ENCODE measurements at regions not wholly inside any gene's neighbourhood (a gene's known extent, or its start where the extent isn't known, plus 50 kb on each side); places are given as distances from the start of the nearest gene placed in this dataset.

DNA sequence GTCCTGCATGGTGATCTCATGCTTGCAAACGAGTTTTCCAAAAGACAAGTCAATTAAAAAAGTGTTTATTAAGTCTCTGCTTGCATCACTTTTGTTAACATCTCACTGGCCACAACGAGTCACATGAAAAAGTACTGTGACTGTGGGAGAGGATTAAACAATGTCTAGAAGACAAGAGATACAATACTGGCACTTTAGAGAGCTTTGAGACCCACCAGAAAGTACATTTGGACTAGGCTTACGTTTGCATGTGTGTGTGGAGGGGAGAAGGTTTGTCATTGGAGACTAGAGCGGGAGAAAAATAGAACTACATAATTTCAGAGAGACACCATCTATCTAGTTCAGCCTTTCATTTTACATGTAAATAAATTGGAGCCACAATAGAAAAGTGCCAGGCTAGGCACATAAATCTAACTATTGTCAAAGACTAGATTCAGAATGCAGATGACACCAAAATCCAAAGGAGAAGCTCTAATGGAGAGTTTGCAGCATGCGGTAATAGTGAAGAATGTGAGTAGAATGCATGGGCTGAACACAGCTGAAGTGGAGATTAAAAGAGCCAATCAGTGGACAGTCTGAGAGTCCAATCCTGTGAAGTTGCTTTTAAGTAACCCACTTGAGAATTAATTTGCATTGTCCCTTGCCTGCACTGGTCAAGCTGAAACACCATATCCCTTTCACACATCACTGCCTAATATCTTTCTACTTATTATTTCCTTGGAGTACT lies 977.4 kb upstream of the FAT3 start:
- H3K23ac ChIP-seq (ENCODE audit: low read length in 2 of 2) = no peak overlapping the region
- H3K9ac ChIP-seq (ENCODE audit: low read length) = no peak overlapping the region
- H3K4me3 ChIP-seq (ENCODE audit: insufficient read depth in 1 of 2, low read depth in 1 of 2, low read length in 2 of 2) = no peak overlapping the region

DNA sequence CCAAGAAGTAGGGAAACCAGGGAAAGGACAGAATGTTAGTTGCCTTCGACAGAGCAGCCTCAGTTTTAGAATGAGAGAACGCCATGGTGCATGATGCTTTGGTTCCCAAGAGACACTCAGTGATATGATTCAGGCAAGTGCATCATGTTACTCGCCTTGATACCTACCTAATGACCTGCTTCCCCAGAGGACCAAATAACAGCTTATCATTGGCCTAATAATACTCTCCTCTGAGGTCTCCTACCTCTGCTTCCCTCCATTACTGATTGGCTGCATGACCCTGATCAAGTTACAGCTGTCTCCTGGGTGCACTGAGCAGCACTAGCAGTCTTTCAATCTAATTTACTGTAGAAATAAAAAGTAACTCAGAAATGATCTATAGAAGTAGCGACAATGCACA lies 979.7 kb upstream of the FAT3 start:
- H3K18ac ChIP-seq (ENCODE audit: low read depth in 1 of 2, low read length in 2 of 2) = no peak overlapping the region
- DNase-seq = no peak
- H2AFZ ChIP-seq (ENCODE audit: low read depth, low read length) = peak overlapping the region; percentile 23
- no peak overlapping the region for H3K23ac ChIP-seq (ENCODE audit: low read length in 2 of 2)
- H3K4me3 ChIP-seq (ENCODE audit: insufficient read depth in 1 of 2, low read depth in 1 of 2, low read length in 2 of 2) = no peak overlapping the region
- H2BK5ac ChIP-seq (ENCODE audit: low read depth, low read length, poor library complexity, severe bottlenecking) = no peak overlapping the region
- H2BK12ac ChIP-seq (ENCODE audit: low read length in 2 of 2) = no peak overlapping the region
- no peak overlapping the region for H4K8ac ChIP-seq (ENCODE audit: low read length)
- peak overlapping the region in 1 of 2 experiments; percentile 32 for H3K14ac ChIP-seq (ENCODE audit: low read length in 2 of 2)
- no peak overlapping the region for H2BK120ac ChIP-seq (ENCODE audit: low read depth, low read length)
- H3K9me3 ChIP-seq (ENCODE audit: control insufficient read depth, low read length) = no peaks in the 10 kb centered on the region
- H3K27ac ChIP-seq (ENCODE audit: low read length, poor library complexity, severe bottlenecking) = no peak overlapping the region
- no peak overlapping the region for H2BK15ac ChIP-seq (ENCODE audit: low read depth, poor library complexity, severe bottlenecking)
- H3K27me3 ChIP-seq (ENCODE audit: control insufficient read depth in 1 of 2, insufficient read depth in 1 of 2, low read length in 2 of 2) = no peaks in the 10 kb centered on the region
- H2AK5ac ChIP-seq (ENCODE audit: low read length, severe bottlenecking) = no peak overlapping the region
- peaks cover 1% of the 10 kb centered on the region for H3K4me1 ChIP-seq (ENCODE audit: control insufficient read depth, insufficient read depth, low read depth, low read length)
- H3K36me3 ChIP-seq (ENCODE audit: control insufficient read depth in 1 of 2, insufficient read depth in 2 of 2, low read depth in 1 of 2, low read length in 2 of 2) = no peaks in the 10 kb centered on the region
- no peak overlapping the region for H4K91ac ChIP-seq (ENCODE audit: low read length)
- no peak overlapping the region for H3K9ac ChIP-seq (ENCODE audit: low read length)
- 80% methylated on average over 3 of the region's 4 CpGs for WGBS
- H3K79me1 ChIP-seq (replicated peaks; ENCODE audit: low read length, poor library complexity, severe bottlenecking) = no peaks in the 10 kb centered on the region
- no peak overlapping the region for H3K4me2 ChIP-seq (ENCODE audit: low read length, poor library complexity, severe bottlenecking)
- H3K4ac ChIP-seq (ENCODE audit: low read depth in 1 of 2, low read length in 2 of 2) = no peak overlapping the region

More for the DNA sequence above, 977.4 kb upstream of the FAT3 start:
- no peak overlapping the region for H3K4ac ChIP-seq (ENCODE audit: low read depth in 1 of 2, low read length in 2 of 2)
- 64% methylated on average over 3 of the region's 5 CpGs for WGBS
- no peak overlapping the region for H2AK5ac ChIP-seq (ENCODE audit: low read length, severe bottlenecking)
- no peak overlapping the region for H2BK15ac ChIP-seq (ENCODE audit: low read depth, poor library complexity, severe bottlenecking)
- no peak overlapping the region for H2AFZ ChIP-seq (ENCODE audit: low read depth, low read length)
- no peak overlapping the region for H2BK12ac ChIP-seq (ENCODE audit: low read length in 2 of 2)
- no peak for DNase-seq
- H3K4me1 ChIP-seq (ENCODE audit: control insufficient read depth, insufficient read depth, low read depth, low read length) = peaks cover 1% of the 10 kb centered on the region
- H3K9me3 ChIP-seq (ENCODE audit: control insufficient read depth, low read length) = no peaks in the 10 kb centered on the region
- H3K14ac ChIP-seq (ENCODE audit: low read length in 2 of 2) = no peak overlapping the region
- no peak overlapping the region for H3K18ac ChIP-seq (ENCODE audit: low read depth in 1 of 2, low read length in 2 of 2)
- H3K4me2 ChIP-seq (ENCODE audit: low read length, poor library complexity, severe bottlenecking) = no peak overlapping the region
- no peak overlapping the region for H4K8ac ChIP-seq (ENCODE audit: low read length)
- H2BK5ac ChIP-seq (ENCODE audit: low read depth, low read length, poor library complexity, severe bottlenecking) = no peak overlapping the region
- no peaks in the 10 kb centered on the region for H3K27me3 ChIP-seq (ENCODE audit: control insufficient read depth in 1 of 2, insufficient read depth in 1 of 2, low read length in 2 of 2)
- no peak overlapping the region for H3K27ac ChIP-seq (ENCODE audit: low read length, poor library complexity, severe bottlenecking)
- no peak overlapping the region for H4K91ac ChIP-seq (ENCODE audit: low read length)
- no peaks in the 10 kb centered on the region for H3K79me1 ChIP-seq (replicated peaks; ENCODE audit: low read length, poor library complexity, severe bottlenecking)
- no peak overlapping the region for H2BK120ac ChIP-seq (ENCODE audit: low read depth, low read length)
- H3K36me3 ChIP-seq (ENCODE audit: control insufficient read depth in 1 of 2, insufficient read depth in 2 of 2, low read depth in 1 of 2, low read length in 2 of 2) = no peaks in the 10 kb centered on the region

GRCh38 chr11:91243630-91244029 lies 981.0 kb upstream of the FAT3 start:
- no peaks in the 10 kb centered on the region for H3K79me1 ChIP-seq (replicated peaks; ENCODE audit: low read length, poor library complexity, severe bottlenecking)
- H3K18ac ChIP-seq (ENCODE audit: low read depth in 1 of 2, low read length in 2 of 2) = no peak overlapping the region
- peaks cover 1% of the 10 kb centered on the region for H3K4me1 ChIP-seq (ENCODE audit: control insufficient read depth, insufficient read depth, low read depth, low read length)
- H2BK12ac ChIP-seq (ENCODE audit: low read length in 2 of 2) = no peak overlapping the region
- H2BK5ac ChIP-seq (ENCODE audit: low read depth, low read length, poor library complexity, severe bottlenecking) = no peak overlapping the region
- H3K4ac ChIP-seq (ENCODE audit: low read depth in 1 of 2, low read length in 2 of 2) = no peak overlapping the region
- H2AK5ac ChIP-seq (ENCODE audit: low read length, severe bottlenecking) = no peak overlapping the region
- DNase-seq = no peak
- H2AFZ ChIP-seq (ENCODE audit: low read depth, low read length) = no peak overlapping the region
- H2BK120ac ChIP-seq (ENCODE audit: low read depth, low read length) = no peak overlapping the region
- no peak overlapping the region for H3K9ac ChIP-seq (ENCODE audit: low read length)
- no peak overlapping the region for H3K14ac ChIP-seq (ENCODE audit: low read length in 2 of 2)
- no peak overlapping the region for H3K4me2 ChIP-seq (ENCODE audit: low read length, poor library complexity, severe bottlenecking)
- no peak overlapping the region for H4K8ac ChIP-seq (ENCODE audit: low read length)
- WGBS = 88% methylated on average over 2 of the region's 2 CpGs
- H3K4me3 ChIP-seq (ENCODE audit: insufficient read depth in 1 of 2, low read depth in 1 of 2, low read length in 2 of 2) = no peak overlapping the region
- no peaks in the 10 kb centered on the region for H3K9me3 ChIP-seq (ENCODE audit: control insufficient read depth, low read length)
- no peak overlapping the region for H4K91ac ChIP-seq (ENCODE audit: low read length)
- no peak overlapping the region for H3K27ac ChIP-seq (ENCODE audit: low read length, poor library complexity, severe bottlenecking)
- H3K27me3 ChIP-seq (ENCODE audit: control insufficient read depth in 1 of 2, insufficient read depth in 1 of 2, low read length in 2 of 2) = no peaks in the 10 kb centered on the region
- H2BK15ac ChIP-seq (ENCODE audit: low read depth, poor library complexity, severe bottlenecking) = no peak overlapping the region
- H3K23ac ChIP-seq (ENCODE audit: low read length in 2 of 2) = no peak overlapping the region
- H3K36me3 ChIP-seq (ENCODE audit: control insufficient read depth in 1 of 2, insufficient read depth in 2 of 2, low read depth in 1 of 2, low read length in 2 of 2) = no peaks in the 10 kb centered on the region

GRCh38 chr11:91243051-91243450 lies 981.6 kb upstream of the FAT3 start:
- Histone ChIP-seq H2BK120ac (ENCODE audit: low read depth, low read length) (no peak overlapping the region), H2AK5ac (ENCODE audit: low read length, severe bottlenecking) (no peak overlapping the region), H4K91ac (ENCODE audit: low read length) (no peak overlapping the region), H3K9ac (ENCODE audit: low read length) (no peak overlapping the region), H4K8ac (ENCODE audit: low read length) (no peak overlapping the region), H3K79me1 (replicated peaks; ENCODE audit: low read length, poor library complexity, severe bottlenecking) (no peaks in the 10 kb centered on the region), H2BK5ac (ENCODE audit: low read depth, low read length, poor library complexity, severe bottlenecking) (no peak overlapping the region), H2BK15ac (ENCODE audit: low read depth, poor library complexity, severe bottlenecking) (no peak overlapping the region), H3K27me3 (ENCODE audit: control insufficient read depth in 1 of 2, insufficient read depth in 1 of 2, low read length in 2 of 2) (no peaks in the 10 kb centered on the region), H3K36me3 (ENCODE audit: control insufficient read depth in 1 of 2, insufficient read depth in 2 of 2, low read depth in 1 of 2, low read length in 2 of 2) (no peaks in the 10 kb centered on the region), H3K23ac (ENCODE audit: low read length in 2 of 2) (no peak overlapping the region), H2AFZ (ENCODE audit: low read depth, low read length) (no peak overlapping the region), H3K4me1 (ENCODE audit: control insufficient read depth, insufficient read depth, low read depth, low read length) (peaks cover 1% of the 10 kb centered on the region), H3K14ac (ENCODE audit: low read length in 2 of 2) (no peak overlapping the region), H3K4me3 (ENCODE audit: insufficient read depth in 1 of 2, low read depth in 1 of 2, low read length in 2 of 2) (no peak overlapping the region), H3K18ac (ENCODE audit: low read depth in 1 of 2, low read length in 2 of 2) (no peak overlapping the region), H3K9me3 (ENCODE audit: control insufficient read depth, low read length) (no peaks in the 10 kb centered on the region), H2BK12ac (ENCODE audit: low read length in 2 of 2) (no peak overlapping the region), H3K4me2 (ENCODE audit: low read length, poor library complexity, severe bottlenecking) (no peak overlapping the region), H3K27ac (ENCODE audit: low read length, poor library complexity, severe bottlenecking) (no peak overlapping the region), H3K4ac (ENCODE audit: low read depth in 1 of 2, low read length in 2 of 2) (no peak overlapping the region)
- no CpG with 5 or more reads among the region's 3 CpGs for WGBS
- no peak for DNase-seq

Measured in mesenchymal stem cell (in vitro differentiated cells and primary cell).